MCF 10A (cell line): ENCODE measurements at regions not wholly inside any gene's neighbourhood (a gene's known extent, or its start where the extent isn't known, plus 50 kb on each side); places are given as distances from the start of the nearest gene placed in this dataset.
"Not testable (repeated sequence)": the region's sequence is repeated elsewhere in the genome, so short reads cannot be mapped to it uniquely, and the experiment has no call there.

Experiments
- BruUV-seq: library from RNA; stranded (reverse); fragments of 400-500 nt; replicated peaks from 2 replicates; lab custom pipeline; 2021; lab: Mats Ljungman, UMichigan
- CTCF ChIA-PET: fragments of 300-600 bp; sonication (Branson Sonifier 250); formaldehyde crosslinking; extraction: SDS; loops from one replicate; lab custom pipeline; 2021; ENCODE audit warnings: antibody characterized with exemption, inconsistent platforms; lab: Yijun Ruan, JAX
- POLR2A ChIA-PET: fragments of 300-600, 350-650 bp; sonication (Branson Sonifier 250); formaldehyde crosslinking; extraction: SDS; loops from one replicate; lab custom pipeline; 2020; ENCODE audit warnings: antibody characterized with exemption, inconsistent platforms; lab: Yijun Ruan, JAX
- DNase-seq: peaks from one replicate; pipeline ENCODE4 v3.0.0-alpha.2; 2018; ENCODE audit not compliant: unreplicated experiment
- H3K27ac Mint-ChIP-seq: one replicate; pipeline ENCODE4 v1.8.0; 2022; ENCODE audit warnings: mild to moderate bottlenecking, low read depth, mixed read lengths; ENCODE audit not compliant: unreplicated experiment
- H3K27me3 Mint-ChIP-seq: one replicate; pipeline ENCODE4 v1.8.0; 2022; ENCODE audit warnings: mixed read lengths; ENCODE audit not compliant: insufficient read depth, unreplicated experiment
- H3K36me3 Mint-ChIP-seq: one replicate; pipeline ENCODE4 v1.8.0; 2022; ENCODE audit warnings: mild to moderate bottlenecking, moderate library complexity, mixed read lengths; ENCODE audit not compliant: insufficient read depth, unreplicated experiment
- H3K4me1 Mint-ChIP-seq: one replicate; pipeline ENCODE4 v1.8.0; 2022; ENCODE audit warnings: mixed read lengths; ENCODE audit not compliant: insufficient read depth, unreplicated experiment
- H3K4me3 Mint-ChIP-seq: one replicate; pipeline ENCODE4 v1.8.0; 2022; ENCODE audit warnings: mild to moderate bottlenecking, moderate library complexity, mixed read lengths; ENCODE audit not compliant: unreplicated experiment
- H3K9me3 Mint-ChIP-seq: one replicate; pipeline ENCODE4 v1.8.0; 2022; ENCODE audit warnings: mixed read lengths; ENCODE audit not compliant: unreplicated experiment
- intact Hi-C: fragments of 100-400 bp; cut with micrococcal nuclease; formaldehyde crosslinking; loops from 2 replicates; pipeline ENCODE4 v1.14.1; 2022
- TF ChIP-seq, protein P1 (sequence below): fragments of 200-600 bp; IDR thresholded peaks from one replicate; pipeline ENCODE4 v1.8.0; 2022; ENCODE audit warnings: antibody characterized with exemption, mild to moderate bottlenecking; ENCODE audit not compliant: unreplicated experiment

- DNase-seq, result no peak
- no TSS peak for BruUV-seq
- POLR2A ChIA-PET, result no interaction called here
- intact Hi-C loops, result no loop called here
- Mint-ChIP-seq H3K27ac (no peak overlapping the region), H3K4me3 (no peak overlapping the region), H3K9me3 (peaks cover 64% of the 10 kb centered on the region), H3K27me3 (no peaks in the 10 kb centered on the region), H3K4me1 (no peaks in the 10 kb centered on the region), H3K36me3 (no peaks in the 10 kb centered on the region)
- CTCF ChIA-PET, result interaction anchor here (0.6 to 0.7 kb wide), 2 partner anchors 45 to 1071 kb away, joined by 3 read pairs; no protein-coding TSS in a partner anchor
- TF ChIP-seq, protein P1, sequence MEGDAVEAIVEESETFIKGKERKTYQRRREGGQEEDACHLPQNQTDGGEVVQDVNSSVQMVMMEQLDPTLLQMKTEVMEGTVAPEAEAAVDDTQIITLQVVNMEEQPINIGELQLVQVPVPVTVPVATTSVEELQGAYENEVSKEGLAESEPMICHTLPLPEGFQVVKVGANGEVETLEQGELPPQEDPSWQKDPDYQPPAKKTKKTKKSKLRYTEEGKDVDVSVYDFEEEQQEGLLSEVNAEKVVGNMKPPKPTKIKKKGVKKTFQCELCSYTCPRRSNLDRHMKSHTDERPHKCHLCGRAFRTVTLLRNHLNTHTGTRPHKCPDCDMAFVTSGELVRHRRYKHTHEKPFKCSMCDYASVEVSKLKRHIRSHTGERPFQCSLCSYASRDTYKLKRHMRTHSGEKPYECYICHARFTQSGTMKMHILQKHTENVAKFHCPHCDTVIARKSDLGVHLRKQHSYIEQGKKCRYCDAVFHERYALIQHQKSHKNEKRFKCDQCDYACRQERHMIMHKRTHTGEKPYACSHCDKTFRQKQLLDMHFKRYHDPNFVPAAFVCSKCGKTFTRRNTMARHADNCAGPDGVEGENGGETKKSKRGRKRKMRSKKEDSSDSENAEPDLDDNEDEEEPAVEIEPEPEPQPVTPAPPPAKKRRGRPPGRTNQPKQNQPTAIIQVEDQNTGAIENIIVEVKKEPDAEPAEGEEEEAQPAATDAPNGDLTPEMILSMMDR, result no peak
Measured at GRCh38 chr19:20359933-20360720, 193.1 kb downstream of the ZNF486 start.

DNA sequence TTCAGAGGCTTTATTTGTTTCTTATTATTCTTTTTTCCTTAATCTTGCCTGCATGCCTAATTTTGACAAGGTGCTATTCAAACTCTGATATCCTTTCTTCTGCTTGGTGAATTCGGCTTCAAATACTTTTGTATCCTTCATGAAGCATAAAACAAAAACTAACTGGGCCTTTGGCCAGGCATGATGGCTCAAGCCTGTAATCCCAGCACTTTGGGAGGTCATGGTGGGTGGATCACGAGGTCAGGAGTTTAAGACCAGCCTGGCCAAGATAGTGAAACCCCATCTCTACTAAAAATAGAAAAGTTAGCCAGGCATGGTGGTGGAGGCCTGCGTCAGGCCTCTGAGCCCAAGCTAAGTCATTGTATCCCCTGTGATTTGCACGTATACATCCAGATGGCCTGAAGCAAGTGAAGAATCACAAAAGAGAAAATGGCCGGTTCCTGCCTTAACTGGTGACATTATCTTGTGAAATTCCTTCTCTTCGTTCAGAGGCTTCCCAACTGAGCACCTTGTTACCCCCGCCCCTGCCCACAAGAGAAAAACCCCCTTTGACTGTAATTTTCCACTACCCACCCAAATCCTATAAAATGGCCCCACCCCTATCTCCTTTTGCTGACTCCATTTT is 191.9 kb downstream of the ZNF486 start:
- H3K4me3 Mint-ChIP-seq, H3K27me3 Mint-ChIP-seq, CTCF ChIA-PET, H3K36me3 Mint-ChIP-seq, H3K4me1 Mint-ChIP-seq, POLR2A ChIA-PET, BruUV-seq, H3K27ac Mint-ChIP-seq, intact Hi-C loops, DNase-seq: not testable (repeated sequence)
- peaks cover 63% of the 10 kb centered on the region for H3K9me3 Mint-ChIP-seq

GRCh38 chr19:20357921-20358320 is 190.9 kb downstream of the ZNF486 start:
- Mint-ChIP-seq H3K4me1 (no peaks in the 10 kb centered on the region), H3K27me3 (no peaks in the 10 kb centered on the region), H3K27ac (no peak overlapping the region), H3K9me3 (peaks cover 54% of the 10 kb centered on the region), H3K4me3 (no peak overlapping the region), H3K36me3 (no peaks in the 10 kb centered on the region)
- CTCF ChIA-PET, result no interaction called here
- intact Hi-C loops, result no loop called here
- BruUV-seq, result no TSS peak
- TF ChIP-seq, protein P1, result no peak
- no peak for DNase-seq
- POLR2A ChIA-PET, result no interaction called here

- peaks cover 5% of the 10 kb centered on the region for H3K9me3 Mint-ChIP-seq
- POLR2A ChIA-PET, result no interaction called here
- no peaks in the 10 kb centered on the region for H3K27me3 Mint-ChIP-seq
- no peak overlapping the region for H3K4me3 Mint-ChIP-seq
- BruUV-seq, result no TSS peak
- CTCF ChIA-PET, result no interaction called here
- TF ChIP-seq, protein P1, result no peak
- DNase-seq, result no peak
- no peak overlapping the region for H3K27ac Mint-ChIP-seq
- no peaks in the 10 kb centered on the region for H3K4me1 Mint-ChIP-seq
- H3K36me3 Mint-ChIP-seq, result no peaks in the 10 kb centered on the region
- intact Hi-C loops, result no loop called here
Measured at GRCh38 chr19:20351244-20351643, 184.2 kb downstream of the ZNF486 start.
